HEK293 (cell line): ENCODE measurements at regions not wholly inside any gene's neighbourhood (a gene's known extent, or its start where the extent isn't known, plus 50 kb on each side); places are given as distances from the start of the nearest gene placed in this dataset.

Experiments
- CTCF ChIP-seq: fragments of 450-650 bp; formaldehyde crosslinking; IDR thresholded peaks from 2 replicates; pipeline ENCODE4 v1.5.1; 2016; ENCODE audit warnings: missing biosample characterization, missing genetic modification characterization
- HOXA7 ChIP-seq: sonication (generic); formaldehyde crosslinking; IDR thresholded peaks from 2 replicates; pipeline ENCODE4 v1.8.1; 2022; ENCODE audit warnings: missing genetic modification reagents, borderline replicate concordance
- MYNN ChIP-seq: fragments of 450-650 bp; formaldehyde crosslinking; IDR thresholded peaks from 2 replicates; pipeline ENCODE4 v1.5.1; 2016; ENCODE audit warnings: missing biosample characterization, missing genetic modification characterization, borderline replicate concordance
- OSR2 ChIP-seq: fragments of 450-650 bp; formaldehyde crosslinking; IDR thresholded peaks from 2 replicates; pipeline ENCODE4 v1.5.1; 2016; ENCODE audit warnings: missing biosample characterization, missing genetic modification characterization
- ZNF121 ChIP-seq: fragments of 450-650 bp; formaldehyde crosslinking; IDR thresholded peaks from 2 replicates; pipeline ENCODE4 v1.5.1; 2016; ENCODE audit warnings: missing biosample characterization, missing genetic modification characterization
- ZNF24 ChIP-seq: fragments of 450-650 bp; formaldehyde crosslinking; IDR thresholded peaks from 2 replicates; pipeline ENCODE4 v1.5.1; 2016; ENCODE audit warnings: missing biosample characterization, missing genetic modification characterization
- ZNF433 ChIP-seq: fragments of 450-650 bp; formaldehyde crosslinking; IDR thresholded peaks from 2 replicates; pipeline ENCODE4 v1.5.1; 2016; ENCODE audit warnings: missing biosample characterization, missing genetic modification characterization, low read depth
- ZNF747 ChIP-seq: fragments of 450-650 bp; formaldehyde crosslinking; IDR thresholded peaks from 2 replicates; pipeline ENCODE4 v1.5.1; 2016; ENCODE audit warnings: missing biosample characterization, missing genetic modification characterization

DNA sequence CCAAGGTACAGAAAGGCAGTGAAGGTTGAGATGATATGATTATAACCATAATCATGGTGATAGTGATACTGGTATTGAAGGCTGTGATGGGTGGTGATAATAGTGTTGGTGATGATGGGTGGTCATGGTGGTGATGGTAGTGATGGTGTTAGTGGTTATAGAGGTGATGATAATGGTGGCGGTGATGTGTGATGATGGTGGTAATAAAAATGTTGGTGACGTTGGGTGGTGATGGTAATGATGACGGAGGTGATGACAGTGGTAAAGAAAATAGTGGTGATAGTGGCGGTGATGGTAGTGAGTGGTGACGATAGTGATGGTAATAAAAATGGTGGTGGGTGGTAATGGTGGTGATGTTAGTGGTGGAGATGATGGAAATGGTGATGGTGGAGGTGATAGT is 65.1 kb upstream of the KDM8 start:
- no peak for TF ChIP-seq HOXA7 (CRISPR knock-in tag)
- TF ChIP-seq OSR2 (tag by site-specific recombination), result no peak
- no peak for TF ChIP-seq ZNF121 (tag by site-specific recombination)
- TF ChIP-seq CTCF (tag by site-specific recombination), result no peak
- TF ChIP-seq ZNF747 (tag by site-specific recombination), result no peak
- no peak for TF ChIP-seq ZNF24
- no peak for TF ChIP-seq ZNF433 (tag by site-specific recombination)
- no peak for TF ChIP-seq MYNN (tag by site-specific recombination)
